ENCODE measurements at regions not wholly inside any gene's neighbourhood (a gene's known extent, or its start where the extent isn't known, plus 50 kb on each side); places are given as distances from the start of the nearest gene placed in this dataset.
"Not testable (repeated sequence)": the region's sequence is repeated elsewhere in the genome, so short reads cannot be mapped to it uniquely, and the experiment has no call there.

DNA sequence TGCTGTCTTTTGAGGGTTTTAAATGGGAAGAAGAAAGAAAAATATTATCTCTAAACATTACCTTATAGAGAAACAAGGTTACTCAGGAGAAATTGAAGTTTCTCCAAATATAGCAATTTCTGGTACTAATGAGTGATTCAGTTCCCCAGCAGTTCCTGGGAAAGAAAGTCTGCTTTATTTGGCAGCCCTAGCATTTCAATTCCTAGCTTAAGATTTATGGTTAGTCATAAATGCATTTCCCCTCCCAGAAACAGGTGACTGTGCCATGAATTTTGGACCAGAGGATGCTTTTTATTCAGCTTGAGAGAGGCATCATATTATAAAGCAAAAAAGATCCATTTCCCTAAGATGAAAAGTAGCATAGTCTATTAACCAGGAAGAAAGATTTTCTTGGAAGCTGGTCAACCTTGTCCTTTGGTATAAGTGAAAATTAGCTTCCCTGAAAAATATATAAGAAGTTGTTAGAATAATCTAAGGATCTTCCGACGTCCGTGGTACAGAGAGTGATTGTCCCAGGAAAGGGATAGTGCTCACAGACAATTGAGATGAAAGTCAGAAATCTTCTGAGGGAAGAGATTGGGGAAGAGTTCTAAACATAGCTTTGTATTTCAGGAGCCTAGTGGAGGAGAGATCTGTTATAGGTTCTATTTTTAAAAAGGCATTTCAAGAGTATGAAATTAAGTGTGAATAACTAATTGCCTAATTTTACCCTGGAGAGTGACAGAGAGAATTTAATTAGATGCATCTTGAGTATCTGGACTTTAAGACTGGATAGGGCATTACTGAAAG is 164.9 kb downstream of the ESM1 start:
- no peak for DNase-seq

DNA sequence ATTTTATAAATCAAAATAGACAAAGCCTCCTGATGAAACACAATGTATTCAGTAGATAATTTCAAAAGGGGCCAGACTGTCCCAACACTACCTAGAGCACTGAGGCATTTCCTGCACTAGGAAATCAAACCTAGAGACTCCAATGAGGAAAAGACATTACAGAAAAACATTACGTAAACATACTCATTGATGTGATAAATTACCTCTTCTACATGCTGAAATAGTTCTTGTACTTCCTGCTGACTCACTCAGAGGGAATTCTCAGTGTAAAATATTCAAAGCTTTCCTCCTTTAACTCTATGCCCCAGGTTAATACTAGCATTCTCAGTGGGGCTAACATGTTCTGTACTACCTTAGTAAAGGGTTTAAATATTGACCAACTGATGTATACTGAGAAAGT is 178.0 kb downstream of the ESM1 start:
- no peak for DNase-seq

DNA sequence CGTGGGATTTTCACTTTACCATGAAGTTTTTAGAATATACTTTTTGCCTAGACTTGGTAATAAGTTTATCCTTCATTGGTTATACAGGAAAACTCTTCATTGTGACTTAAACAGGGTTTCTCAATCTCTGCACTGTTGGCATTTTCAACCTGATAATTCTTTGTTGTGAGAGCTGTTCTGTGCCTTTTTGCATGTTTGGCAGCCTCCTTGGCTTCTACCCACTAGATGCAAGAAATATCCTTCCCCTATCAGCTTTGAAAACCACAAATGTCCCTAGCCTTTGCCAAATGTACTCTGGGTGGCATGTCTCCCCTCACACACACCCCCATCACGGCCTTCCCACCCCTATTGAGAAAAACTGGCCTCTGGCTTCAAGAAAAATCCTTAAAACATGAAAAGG is 180.9 kb downstream of the ESM1 start:
- DNase-seq: no peak

DNA sequence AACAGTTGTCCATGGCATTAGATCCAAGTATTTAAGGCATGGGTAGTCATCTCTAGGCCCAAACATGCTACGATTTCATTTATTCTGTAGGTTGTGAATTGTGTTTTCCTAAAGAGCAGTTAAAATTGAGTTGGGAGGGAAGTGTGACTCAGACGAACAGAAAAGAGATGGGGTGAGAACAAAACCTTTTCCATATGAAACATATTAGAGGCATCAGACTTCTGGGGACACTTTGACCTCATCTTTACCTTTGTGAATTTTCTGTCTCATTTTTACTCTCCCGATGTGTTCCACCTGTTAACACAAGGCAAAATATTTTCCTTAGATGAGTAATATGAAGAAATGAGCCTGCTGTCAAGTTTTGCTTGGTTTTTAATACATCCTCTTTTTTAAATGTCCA is 181.3 kb downstream of the ESM1 start:
- no peak for DNase-seq

DNA sequence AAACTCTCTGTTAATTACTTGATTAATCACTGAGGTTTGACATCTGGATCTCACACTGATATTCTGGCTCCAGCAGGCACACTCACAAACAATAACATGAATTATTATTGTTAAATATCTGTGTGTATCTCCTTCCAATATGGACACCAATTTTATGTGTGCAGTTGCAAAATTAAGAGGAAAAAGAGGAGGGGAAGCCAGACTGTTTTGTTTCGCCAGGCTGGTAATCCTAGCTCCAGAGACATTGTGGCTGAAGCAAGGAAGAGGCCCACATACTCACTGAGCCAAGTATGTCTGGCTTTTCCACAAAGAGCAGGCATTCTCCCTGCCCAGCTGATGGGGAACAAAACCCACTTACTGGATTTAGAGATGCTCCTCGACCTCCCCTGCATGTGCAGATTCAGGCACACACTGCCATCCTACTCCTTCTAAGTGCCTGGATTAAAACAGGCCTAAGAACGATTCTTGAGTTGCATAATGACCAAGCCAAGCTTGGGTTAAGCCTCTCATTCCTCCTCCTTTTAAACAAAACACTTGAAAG is 181.9 kb downstream of the ESM1 start:
- DNase-seq: no peak

DNA sequence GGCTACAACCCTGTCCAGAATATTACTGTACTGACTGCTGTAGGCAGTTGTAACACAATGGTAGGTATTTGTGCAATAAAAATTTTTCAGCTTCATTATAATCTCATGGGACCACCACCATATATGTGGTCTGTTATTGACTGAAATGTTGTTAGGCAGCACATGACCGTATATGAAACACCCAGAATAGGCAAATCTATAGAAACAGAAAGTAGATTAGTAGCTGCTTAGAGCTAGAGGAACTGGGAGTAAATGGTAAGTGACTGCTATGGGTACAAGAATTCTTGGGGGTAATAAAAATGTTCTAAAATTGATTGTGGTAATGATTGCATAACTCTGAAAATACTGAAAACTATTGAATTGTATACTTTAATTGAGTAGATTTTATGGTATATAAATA is 185.7 kb downstream of the ESM1 start:
- no peak for DNase-seq

DNA sequence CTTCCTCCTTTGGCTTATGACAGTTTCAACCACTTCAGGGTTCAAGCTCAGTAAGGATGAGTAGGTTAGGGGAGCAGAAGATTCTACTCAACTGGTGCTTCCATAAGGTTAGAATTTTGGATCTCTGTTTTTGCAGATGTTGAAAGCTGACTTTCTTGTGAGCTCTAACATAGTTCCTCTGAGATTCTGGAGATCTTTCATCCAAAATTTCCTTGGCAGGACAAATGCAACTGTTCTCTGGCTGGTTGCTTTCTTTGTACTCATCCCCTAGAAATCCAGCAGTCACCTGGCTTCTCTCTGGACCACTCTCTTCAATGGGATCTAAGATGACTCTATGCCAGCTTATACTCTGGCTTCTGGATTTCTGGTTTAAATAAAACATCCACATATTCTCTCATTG is 189.6 kb downstream of the ESM1 start:
- no peak for DNase-seq

DNA sequence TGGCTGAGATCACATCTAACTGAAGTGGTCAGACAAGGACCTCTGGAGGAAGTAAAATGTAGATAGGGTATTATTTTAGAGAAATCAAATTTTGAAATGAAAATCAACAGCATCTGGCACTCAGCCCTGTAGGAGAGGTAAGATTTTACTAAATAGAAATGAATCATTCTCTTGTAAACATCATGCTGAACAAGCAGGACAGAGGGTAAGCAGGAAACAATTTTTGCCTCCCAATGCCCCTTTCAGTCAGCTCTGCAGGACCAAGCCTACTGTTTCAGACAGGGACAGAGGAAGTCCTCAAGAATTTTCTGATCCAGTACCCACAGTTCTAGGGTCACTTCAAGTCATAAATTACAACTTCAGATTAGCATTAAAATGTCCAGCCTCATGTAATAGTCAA is 190.1 kb downstream of the ESM1 start:
- DNase-seq: no peak

DNA sequence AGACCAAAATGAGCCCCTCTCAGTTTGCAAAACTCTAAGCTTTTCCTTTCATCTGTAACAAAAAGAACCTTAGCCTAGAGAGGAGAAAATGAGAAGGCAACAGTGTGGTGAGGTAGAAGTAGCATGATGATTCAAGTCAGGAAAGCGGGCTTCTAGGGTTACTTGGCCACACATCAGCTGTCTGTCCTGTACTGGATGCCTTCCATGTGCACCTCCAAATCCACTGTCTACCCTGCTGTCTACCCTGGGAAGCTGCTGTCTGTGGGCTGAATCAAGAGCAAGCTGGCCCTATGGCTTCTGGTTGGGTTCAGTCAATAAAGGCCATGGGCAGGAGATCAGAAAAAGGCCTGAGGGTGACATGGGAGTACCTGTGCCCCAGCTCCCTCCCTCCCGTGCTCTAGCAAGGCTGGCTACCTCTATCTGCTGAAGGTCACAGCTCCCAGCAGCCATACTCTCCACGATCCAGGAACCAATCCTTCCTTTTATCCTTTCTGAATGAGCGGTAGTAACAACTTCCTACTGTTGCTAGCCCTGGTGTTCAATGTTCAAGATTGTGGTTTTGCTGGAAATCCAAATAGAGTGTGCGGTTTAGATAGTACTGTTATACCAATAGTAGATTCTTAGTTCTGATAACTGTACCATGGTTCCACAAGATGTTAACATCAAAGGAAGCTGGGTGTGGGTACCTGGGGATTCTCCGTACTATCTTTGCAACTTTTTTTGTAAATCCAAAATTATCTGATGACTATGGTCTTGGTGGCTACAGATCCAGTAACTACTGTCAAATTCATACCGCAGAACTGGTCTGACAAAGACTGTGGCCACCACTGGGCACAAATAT is 191.0 kb downstream of the ESM1 start:
- DNase-seq: no peak

DNA sequence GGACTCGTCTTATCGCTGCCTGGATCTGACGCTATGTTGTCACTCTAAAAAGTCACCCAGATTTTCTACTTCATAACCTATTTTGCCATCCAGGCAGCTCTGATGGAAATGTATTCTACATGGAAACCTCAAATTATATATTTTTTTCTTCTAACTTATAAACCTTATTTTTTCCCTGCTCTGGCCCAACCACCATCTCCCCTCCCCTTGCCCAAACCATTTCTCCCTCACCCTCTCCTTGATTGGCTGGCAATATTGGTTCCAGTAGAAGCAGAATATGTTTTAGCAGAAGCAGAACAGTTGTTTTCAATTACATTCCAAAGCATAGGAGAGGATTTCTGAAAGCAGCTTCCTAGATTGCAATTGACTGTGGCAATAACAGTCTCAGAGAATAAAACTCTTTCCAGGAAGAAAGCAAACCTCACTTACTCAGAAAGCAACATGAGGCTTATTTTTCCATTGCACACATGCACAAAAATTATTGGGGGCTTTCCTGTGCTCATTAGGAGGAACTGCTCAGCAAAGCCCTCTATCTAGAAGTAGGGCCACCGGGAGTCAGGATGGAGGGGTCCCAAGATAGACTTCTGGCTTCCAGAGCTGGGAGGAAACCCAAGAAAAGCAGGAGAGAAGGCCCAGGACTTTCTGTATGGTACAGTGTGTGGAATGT is 191.8 kb downstream of the ESM1 start:
- DNase-seq: no peak

DNA sequence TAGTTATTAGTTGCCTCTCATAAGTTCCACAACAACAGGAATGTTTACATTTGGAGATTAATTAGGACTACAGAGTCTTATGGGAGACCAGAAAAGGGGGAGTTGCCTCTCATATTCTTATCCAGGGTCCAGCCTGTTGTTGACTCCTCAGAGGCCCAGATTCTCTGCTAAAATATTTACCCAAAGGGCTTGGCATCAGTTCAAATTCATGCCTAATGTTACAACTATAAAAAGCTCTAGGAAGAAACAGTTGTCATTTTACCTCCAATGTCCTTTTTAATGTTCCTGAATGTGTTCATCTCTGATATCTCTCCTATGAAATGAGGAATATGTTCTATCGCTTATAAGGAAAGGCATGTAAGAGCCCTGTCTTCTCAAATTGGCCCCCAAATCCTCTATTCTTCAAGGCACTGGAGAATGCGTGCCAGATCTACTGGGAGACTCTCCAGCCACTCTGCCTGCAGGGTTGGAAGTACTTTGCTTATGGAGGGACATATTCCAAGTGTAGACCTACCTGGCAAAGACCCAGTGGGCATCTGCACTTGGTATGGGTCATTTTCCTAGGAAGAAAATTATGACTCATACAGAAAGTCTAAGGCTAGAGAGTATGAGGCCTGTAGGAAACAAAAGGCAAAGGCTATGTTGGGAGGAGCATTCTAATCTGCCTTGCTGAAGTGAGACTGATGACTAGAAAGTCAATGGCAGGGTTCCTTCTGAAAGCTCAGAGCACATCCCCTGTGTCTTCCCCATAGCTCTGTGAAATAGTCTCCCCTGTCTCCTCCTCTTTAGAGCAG is 192.6 kb downstream of the ESM1 start:
- DNase-seq: no peak

DNA sequence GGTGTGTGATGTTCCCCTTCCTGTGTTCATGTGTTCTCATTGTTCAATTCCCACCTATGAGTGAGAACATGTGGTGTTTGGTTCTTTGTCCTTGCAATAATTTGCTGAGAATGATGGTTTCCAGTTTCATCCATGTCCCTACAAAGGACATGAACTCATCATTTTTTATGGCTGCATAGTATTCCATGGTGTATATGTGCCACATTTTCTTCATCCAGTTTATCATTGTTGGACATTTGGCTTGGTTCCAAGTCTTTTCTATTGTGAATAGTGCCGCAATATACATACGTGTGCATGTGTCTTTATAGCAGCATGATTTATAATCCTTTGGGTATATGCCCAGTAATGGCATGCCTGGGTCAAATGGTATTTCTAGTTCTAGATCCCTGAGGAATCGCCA is 197.5 kb downstream of the ESM1 start:
- DNase-seq: not testable (repeated sequence)

DNA sequence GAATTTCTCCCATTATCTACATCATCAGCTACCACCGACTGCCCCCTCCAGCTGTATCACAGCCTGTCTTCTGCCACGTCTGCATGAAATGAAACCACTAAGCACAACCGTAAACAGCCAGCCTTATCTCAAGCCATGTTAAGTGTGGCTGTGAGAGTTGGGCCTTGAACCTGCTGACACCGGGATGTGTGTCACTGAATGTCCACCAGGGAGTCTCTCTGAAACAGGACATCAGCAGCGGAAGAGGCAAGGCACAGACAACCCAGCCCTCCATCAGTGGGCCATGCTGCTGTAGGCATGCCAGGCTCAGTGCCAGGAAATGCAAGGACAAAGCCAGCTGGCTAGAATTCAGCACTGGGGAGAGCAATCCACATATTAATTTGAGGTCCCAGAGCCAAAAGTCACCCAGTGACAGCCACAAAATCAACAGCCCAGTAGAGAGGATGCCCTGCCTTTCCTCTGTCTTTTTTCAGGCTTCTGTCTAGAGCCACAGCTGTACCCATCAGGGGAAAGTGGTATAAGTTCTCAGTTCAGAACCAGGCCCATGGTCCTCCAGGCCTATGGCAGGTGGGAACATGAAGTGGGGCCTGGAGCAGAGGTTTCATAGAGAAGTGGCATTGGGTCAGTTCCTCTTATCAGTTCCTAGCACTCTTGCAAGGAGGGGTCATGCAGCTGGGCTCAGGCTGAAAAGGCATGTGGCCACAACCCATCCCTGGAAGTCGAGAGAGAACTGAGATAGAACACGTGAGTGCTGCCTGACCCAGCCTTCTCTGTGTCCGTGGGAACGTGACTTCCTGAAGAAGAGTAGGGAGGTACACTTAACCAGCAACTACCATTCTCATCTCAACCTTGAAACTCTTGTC is 199.4 kb downstream of the ESM1 start:
- no peak for DNase-seq

DNA sequence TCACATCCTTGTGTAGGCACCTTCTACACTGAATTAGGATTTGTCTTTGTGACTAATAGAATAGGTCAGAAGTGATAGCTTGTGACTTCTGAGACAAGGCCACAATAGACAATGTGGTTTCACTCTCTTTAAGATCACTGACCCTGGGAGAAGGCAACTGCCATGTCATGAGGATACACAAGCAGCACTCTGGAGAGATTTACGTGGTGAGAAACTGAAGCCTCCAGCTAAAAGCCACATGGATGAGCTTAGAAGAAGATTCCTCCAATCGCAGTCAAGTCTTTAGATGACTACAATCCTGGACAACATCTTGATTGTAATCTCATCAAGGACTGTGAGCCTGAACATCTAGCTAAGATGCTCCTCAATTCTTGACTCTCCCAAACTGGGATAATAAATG is 206.6 kb downstream of the ESM1 start:
- no peak for DNase-seq

DNA sequence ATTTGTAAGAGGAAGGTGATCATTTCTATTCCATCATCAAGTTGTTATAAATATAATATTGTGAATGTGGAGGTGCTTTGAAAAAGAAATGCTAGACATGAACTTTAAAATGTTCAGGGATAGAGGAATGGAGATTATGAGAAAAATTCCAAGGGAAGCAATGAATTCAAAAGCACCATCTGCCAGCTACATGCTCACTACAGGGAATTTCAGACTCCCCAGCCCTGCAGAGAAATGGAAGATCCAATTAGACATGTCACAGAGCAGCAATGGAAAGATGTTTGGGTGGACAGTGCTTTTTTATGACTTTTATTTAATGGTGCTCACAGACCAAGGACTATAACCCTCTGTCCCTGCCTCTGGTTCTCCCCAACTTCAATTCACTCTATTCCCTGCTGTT is 209.7 kb downstream of the ESM1 start:
- no peak for DNase-seq

DNA sequence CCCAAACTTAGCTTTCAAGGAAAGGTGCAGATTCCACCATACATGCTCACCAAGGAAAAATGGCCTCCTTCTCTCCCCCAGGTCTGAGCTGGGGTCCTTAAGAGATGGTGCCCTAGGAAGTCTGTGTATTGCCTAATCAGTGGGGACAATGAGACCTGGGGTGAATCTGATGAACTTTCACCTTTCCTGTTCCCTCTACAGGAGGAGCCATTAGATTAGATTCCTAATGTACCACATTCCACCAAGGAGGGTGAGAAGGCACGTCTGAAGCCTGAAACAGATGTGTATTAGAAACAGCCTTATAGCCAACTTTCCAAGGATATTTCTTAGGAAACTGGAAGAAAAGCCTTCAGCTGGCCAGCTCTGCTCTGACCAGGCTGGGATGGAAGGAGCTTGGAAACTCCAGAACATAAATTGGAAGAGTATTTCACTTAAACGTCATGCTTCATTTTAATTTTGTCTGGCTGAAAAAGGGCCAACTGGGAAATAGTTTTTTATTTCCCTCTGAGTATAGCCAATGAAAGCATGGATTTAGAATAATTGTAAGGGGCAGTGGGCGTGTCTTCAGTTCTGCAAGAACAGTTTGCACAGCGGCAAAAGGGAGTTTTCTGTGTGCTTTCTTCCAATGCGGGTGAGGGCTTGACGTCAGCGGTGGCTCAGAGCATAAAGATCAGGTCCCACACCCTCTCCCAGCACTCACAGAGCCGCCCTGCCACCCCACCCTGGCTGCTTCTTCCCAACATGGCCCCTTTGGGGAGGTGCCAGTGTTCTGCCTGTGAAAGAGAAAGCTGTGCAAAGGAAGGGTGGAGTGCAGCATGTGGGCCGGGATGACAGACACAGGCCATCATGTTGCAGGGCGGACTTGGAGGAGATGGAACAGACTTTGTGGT is 210.9 kb downstream of the ESM1 start:
- DNase-seq: no peak

DNA sequence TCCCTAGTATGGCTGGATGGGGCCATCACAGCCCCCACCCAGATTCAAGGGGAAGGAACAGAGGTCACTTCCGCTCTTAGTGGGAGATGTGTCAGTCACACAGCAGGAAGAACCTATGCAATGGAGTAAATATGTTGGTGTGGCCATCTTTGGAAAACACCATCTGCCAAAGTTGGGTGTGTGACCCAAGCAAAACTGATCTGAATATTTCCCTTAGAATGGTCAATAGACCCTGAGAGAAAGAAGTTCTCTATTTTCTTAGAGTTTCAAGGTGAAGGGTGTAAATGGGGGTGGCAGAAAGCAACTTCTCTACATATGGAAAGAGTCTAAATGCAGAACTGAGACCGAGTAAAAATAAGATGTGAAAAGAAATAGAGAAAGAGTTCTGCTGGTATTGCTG is 212.7 kb downstream of the ESM1 start:
- no peak for DNase-seq

DNA sequence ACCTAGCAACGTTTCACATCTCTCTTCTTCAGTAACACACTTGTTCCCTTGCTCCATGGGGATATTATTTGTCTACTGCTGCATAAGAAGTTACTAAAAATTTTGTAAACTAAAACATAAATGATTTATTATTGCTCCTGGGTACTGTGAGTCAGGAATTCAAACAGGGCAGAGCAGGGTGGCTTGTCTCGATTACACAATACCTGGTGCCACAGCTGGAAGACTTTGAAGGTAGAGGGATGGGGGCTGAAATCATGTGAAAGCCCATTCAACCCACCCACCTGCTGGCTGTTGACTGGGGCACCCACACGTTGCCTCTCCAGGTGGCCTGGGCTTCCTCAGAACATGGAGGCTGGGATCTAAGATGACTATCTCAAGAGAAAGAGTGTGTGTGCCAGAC is 213.2 kb downstream of the ESM1 start:
- no peak for DNase-seq

DNA sequence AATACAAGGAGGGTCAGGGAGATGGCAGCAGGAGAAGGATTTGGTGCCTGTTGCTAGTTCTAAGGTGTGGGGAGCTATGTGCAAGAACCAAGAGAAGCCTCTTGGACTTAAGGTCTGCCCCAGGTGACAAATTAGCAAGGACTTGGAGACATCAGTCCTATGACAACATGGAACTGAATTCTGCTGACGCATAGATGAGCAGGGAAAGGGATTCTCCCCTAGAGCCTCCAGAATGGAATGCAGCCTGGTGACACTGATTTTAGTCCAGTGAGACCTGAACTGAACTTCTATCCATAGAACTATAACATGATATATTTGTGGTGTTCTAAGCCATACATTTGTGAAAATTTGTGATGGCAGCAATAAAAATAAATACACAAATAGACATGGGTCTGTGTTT is 215.6 kb downstream of the ESM1 start:
- DNase-seq: no peak

DNA sequence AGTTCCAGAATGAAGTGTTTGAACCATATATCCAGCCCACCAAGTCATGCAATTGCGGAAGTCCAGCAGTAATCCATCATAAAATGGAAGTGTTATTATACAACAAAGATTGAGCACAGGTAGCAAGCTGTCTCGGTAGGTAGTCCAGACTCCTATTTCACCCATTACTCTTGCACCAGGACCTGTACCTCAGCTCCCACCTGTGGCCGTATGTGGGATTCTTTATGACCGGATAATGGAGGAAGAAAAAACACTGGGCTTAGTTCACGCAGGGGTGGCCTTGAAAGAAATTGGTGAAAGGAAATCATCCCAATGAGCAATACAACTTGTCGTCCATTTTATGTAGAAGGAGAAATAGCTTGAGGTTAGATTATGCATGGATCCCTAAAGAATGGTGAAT is 216.3 kb downstream of the ESM1 start:
- DNase-seq: no peak

DNA sequence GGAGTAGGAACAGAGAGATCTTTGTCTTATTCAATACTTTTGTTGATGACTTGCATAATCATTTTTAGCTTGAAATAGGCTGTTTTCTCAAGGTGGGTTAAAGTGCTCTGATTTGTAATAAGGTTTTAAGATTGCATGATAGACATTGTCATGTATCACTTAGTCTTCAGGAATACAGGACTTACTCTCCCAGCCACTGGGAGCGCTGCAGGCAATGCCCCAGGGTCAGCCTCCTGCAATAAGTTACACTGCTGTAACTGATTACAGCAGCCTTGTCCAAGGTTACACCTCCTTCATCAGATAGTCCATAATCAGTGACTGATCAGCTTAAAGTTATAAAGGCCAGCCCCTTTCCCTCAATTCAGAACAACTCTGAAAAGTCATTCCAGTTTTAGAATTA is 218.6 kb downstream of the ESM1 start:
- DNase-seq: no peak
